Astrocyte (in vitro differentiated cells and primary cell): ENCODE measurements at regions not wholly inside any gene's neighbourhood (a gene's known extent, or its start where the extent isn't known, plus 50 kb on each side); places are given as distances from the start of the nearest gene placed in this dataset.

Source experiments
- EZH2 ChIP-seq: IDR thresholded peaks from 2 replicates; pipeline ENCODE4 v1.6.1; 2012; ENCODE audit warnings: mild to moderate bottlenecking, low read length, inconsistent platforms; ENCODE audit not compliant: insufficient read depth
- TF ChIP-seq, protein P1 (sequence below): IDR thresholded peaks from 2 replicates; pipeline ENCODE4 v1.5.1; 2011; ENCODE audit warnings: low read depth, mild to moderate bottlenecking, inconsistent platforms, low read length, moderate library complexity; ENCODE audit not compliant: insufficient read depth

- TF ChIP-seq, protein P1, sequence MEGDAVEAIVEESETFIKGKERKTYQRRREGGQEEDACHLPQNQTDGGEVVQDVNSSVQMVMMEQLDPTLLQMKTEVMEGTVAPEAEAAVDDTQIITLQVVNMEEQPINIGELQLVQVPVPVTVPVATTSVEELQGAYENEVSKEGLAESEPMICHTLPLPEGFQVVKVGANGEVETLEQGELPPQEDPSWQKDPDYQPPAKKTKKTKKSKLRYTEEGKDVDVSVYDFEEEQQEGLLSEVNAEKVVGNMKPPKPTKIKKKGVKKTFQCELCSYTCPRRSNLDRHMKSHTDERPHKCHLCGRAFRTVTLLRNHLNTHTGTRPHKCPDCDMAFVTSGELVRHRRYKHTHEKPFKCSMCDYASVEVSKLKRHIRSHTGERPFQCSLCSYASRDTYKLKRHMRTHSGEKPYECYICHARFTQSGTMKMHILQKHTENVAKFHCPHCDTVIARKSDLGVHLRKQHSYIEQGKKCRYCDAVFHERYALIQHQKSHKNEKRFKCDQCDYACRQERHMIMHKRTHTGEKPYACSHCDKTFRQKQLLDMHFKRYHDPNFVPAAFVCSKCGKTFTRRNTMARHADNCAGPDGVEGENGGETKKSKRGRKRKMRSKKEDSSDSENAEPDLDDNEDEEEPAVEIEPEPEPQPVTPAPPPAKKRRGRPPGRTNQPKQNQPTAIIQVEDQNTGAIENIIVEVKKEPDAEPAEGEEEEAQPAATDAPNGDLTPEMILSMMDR = no peak
- no peak for TF ChIP-seq EZH2
Measured at GRCh38 chr6:22852101-22852500, 282.7 kb downstream of the HDGFL1 start.
